ENCODE measurements at regions not wholly inside any gene's neighbourhood (a gene's known extent, or its start where the extent isn't known, plus 50 kb on each side); places are given as distances from the start of the nearest gene placed in this dataset.

GRCh38 chr2:190800528-190800927 is 80.1 kb upstream of the GLS start:
- TF ChIP-seq CTCF (IDR thresholded peaks at IDR 0.05) = no peak
- no peak for TF ChIP-seq EP300 (IDR thresholded peaks at IDR 0.05)
- TF ChIP-seq POLR2A (IDR thresholded peaks at IDR 0.05) = no peak
